Lower leg skin (tissue), 3 donors: ENCODE measurements at regions not wholly inside any gene's neighbourhood (a gene's known extent, or its start where the extent isn't known, plus 50 kb on each side); places are given as distances from the start of the nearest gene placed in this dataset.
"Not testable (repeated sequence)": the region's sequence is repeated elsewhere in the genome, so short reads cannot be mapped to it uniquely, and the experiment has no call there.

Experiments
- CTCF ChIP-seq, 3 donors: fragments of 450-650 bp; IDR thresholded peaks; one replicate each; pipeline ENCODE4 v1.5.1; 2016; ENCODE audit warnings: antibody characterized with exemption in 3 of 3, mild to moderate bottlenecking in 3 of 3, moderate library complexity in 2 of 3
- POLR2A ChIP-seq, 2 donors: fragments of 450-650 bp; IDR thresholded peaks; one replicate each; pipeline ENCODE4 v1.6.1; 2016 to 2017; ENCODE audit warnings: antibody characterized with exemption in 2 of 2, mild to moderate bottlenecking in 1 of 2, moderate library complexity in 1 of 2

GRCh38 chr7:69446213-69446612 lies 152.1 kb upstream of the AUTS2 start:
- TF ChIP-seq CTCF, POLR2A (IDR thresholded peaks at IDR 0.05): not testable (repeated sequence)
